HEK293 (cell line): ENCODE measurements at regions not wholly inside any gene's neighbourhood (a gene's known extent, or its start where the extent isn't known, plus 50 kb on each side); places are given as distances from the start of the nearest gene placed in this dataset.

Experiments used
- CTCF ChIA-PET: fragments of 350-600 bp; formaldehyde crosslinking; extraction: SDS; loops from one replicate; lab custom pipeline; 2021; ENCODE audit warnings: antibody characterized with exemption; lab: Yijun Ruan, JAX
- POLR2A ChIA-PET: fragments of 300-600 bp; formaldehyde crosslinking; extraction: SDS; loops from one replicate; lab custom pipeline; 2020; ENCODE audit warnings: antibody characterized with exemption, inconsistent platforms; lab: Yijun Ruan, JAX
- H3K27ac ChIP-seq: fragments of 200-500 bp; sonication (Bioruptor generic); 2 replicates; pipeline ENCODE4 v1.5.1; 2014; ENCODE audit warnings: low read depth, low read length, control low read depth, inconsistent platforms; ENCODE audit errors: extremely low read depth
- H3K36me3 ChIP-seq, 2 experiments: fragments of 200-500 bp in 1 of 2; sonication (Bioruptor generic) in 1 of 2; 1 replicate in 1 of 2; 2 replicates in 1 of 2; pipeline ENCODE4 v1.5.1; 2014 to 2017; ENCODE audit warnings: inconsistent platforms in 2 of 2, low read length in 2 of 2; ENCODE audit not compliant: control insufficient read depth in 2 of 2, insufficient read depth in 1 of 2
- H3K4me1 ChIP-seq: fragments of 200-500 bp; sonication (Bioruptor generic); 2 replicates; pipeline ENCODE4 v1.5.1; 2014; ENCODE audit warnings: mild to moderate bottlenecking, low read length, inconsistent platforms; ENCODE audit not compliant: control insufficient read depth, insufficient read depth
- H3K4me3 ChIP-seq: 2 replicates; pipeline ENCODE4 v1.5.1; 2011; ENCODE audit warnings: low read depth, mild to moderate bottlenecking, control low read depth, low read length, moderate library complexity
- H3K9me3 ChIP-seq: fragments of 200-500 bp; sonication (Bioruptor generic); 2 replicates; pipeline ENCODE4 v1.5.1; 2014; ENCODE audit warnings: low read depth, low read length, inconsistent platforms; ENCODE audit not compliant: control insufficient read depth, insufficient read depth
- AEBP2 ChIP-seq: fragments of 450-650 bp; formaldehyde crosslinking; IDR thresholded peaks from 2 replicates; pipeline ENCODE4 v1.5.1; 2016; ENCODE audit warnings: missing biosample characterization, missing genetic modification characterization, borderline replicate concordance
- KLF10 ChIP-seq: fragments of 450-650 bp; IDR thresholded peaks from 2 replicates; pipeline ENCODE4 v1.5.1; 2018; ENCODE audit warnings: missing biosample characterization, mild to moderate bottlenecking, missing genetic modification characterization
- KLF9 ChIP-seq: fragments of 450-650 bp; formaldehyde crosslinking; IDR thresholded peaks from 2 replicates; pipeline ENCODE4 v1.5.1; 2016; ENCODE audit warnings: missing biosample characterization, missing genetic modification characterization, low read depth
- MZF1 ChIP-seq: fragments of 450-650 bp; formaldehyde crosslinking; IDR thresholded peaks from 2 replicates; pipeline ENCODE4 v1.5.1; 2017; ENCODE audit warnings: missing biosample characterization, missing genetic modification characterization, borderline replicate concordance
- PRDM6 ChIP-seq: fragments of 450-650 bp; formaldehyde crosslinking; IDR thresholded peaks from 2 replicates; pipeline ENCODE4 v1.5.1; 2017; ENCODE audit warnings: missing biosample characterization, missing genetic modification characterization
- SCRT1 ChIP-seq: fragments of 450-650 bp; formaldehyde crosslinking; IDR thresholded peaks from 2 replicates; pipeline ENCODE4 v1.5.1; 2016; ENCODE audit warnings: missing biosample characterization, missing genetic modification characterization, borderline replicate concordance
- SCRT2 ChIP-seq: fragments of 450-650 bp; formaldehyde crosslinking; IDR thresholded peaks from 2 replicates; pipeline ENCODE4 v1.5.1; 2016; ENCODE audit warnings: missing biosample characterization, missing genetic modification characterization
- SETDB1 ChIP-seq: IDR thresholded peaks from one replicate; pipeline ENCODE4 v1.6.1; 2017; ENCODE audit warnings: mild to moderate bottlenecking, low read length, moderate library complexity, mixed read lengths; ENCODE audit not compliant: insufficient read length
- SP3 ChIP-seq: fragments of 450-650 bp; formaldehyde crosslinking; IDR thresholded peaks from 2 replicates; pipeline ENCODE4 v1.5.1; 2016; ENCODE audit warnings: missing biosample characterization, missing genetic modification characterization
- WT1 ChIP-seq: fragments of 450-650 bp; formaldehyde crosslinking; IDR thresholded peaks from 2 replicates; pipeline ENCODE4 v1.5.1; 2016; ENCODE audit warnings: missing biosample characterization, missing genetic modification characterization
- YY1 ChIP-seq: fragments of 450-650 bp; formaldehyde crosslinking; IDR thresholded peaks from 2 replicates; pipeline ENCODE4 v1.5.1; 2018; ENCODE audit warnings: missing biosample characterization, missing genetic modification characterization
- ZNF138 ChIP-seq: fragments of 450-650 bp; formaldehyde crosslinking; IDR thresholded peaks from 2 replicates; pipeline ENCODE4 v1.5.1; 2016; ENCODE audit warnings: missing biosample characterization, missing genetic modification characterization, borderline replicate concordance
- ZNF157 ChIP-seq: fragments of 450-650 bp; formaldehyde crosslinking; IDR thresholded peaks from 2 replicates; pipeline ENCODE4 v1.5.1; 2016; ENCODE audit warnings: missing biosample characterization, missing genetic modification characterization
- ZNF16 ChIP-seq: fragments of 450-650 bp; formaldehyde crosslinking; IDR thresholded peaks from 2 replicates; pipeline ENCODE4 v1.5.1; 2016; ENCODE audit warnings: low read depth, missing biosample characterization, missing genetic modification characterization
- ZNF175 ChIP-seq: fragments of 450-650 bp; formaldehyde crosslinking; IDR thresholded peaks from 2 replicates; pipeline ENCODE4 v1.5.1; 2016; ENCODE audit warnings: missing biosample characterization, missing genetic modification characterization
- ZNF341 ChIP-seq: fragments of 450-650 bp; formaldehyde crosslinking; IDR thresholded peaks from 2 replicates; pipeline ENCODE4; 2016; ENCODE audit warnings: low read depth, missing biosample characterization, missing genetic modification characterization
- ZNF560 ChIP-seq: fragments of 450-650 bp; formaldehyde crosslinking; IDR thresholded peaks from 2 replicates; pipeline ENCODE4 v1.5.1; 2017; ENCODE audit warnings: missing biosample characterization, missing genetic modification characterization, borderline replicate concordance
- ZNF610 ChIP-seq: fragments of 450-650 bp; formaldehyde crosslinking; IDR thresholded peaks from 2 replicates; pipeline ENCODE4 v1.5.1; 2016; ENCODE audit warnings: missing biosample characterization, missing genetic modification characterization, borderline replicate concordance
- ZNF747 ChIP-seq: fragments of 450-650 bp; formaldehyde crosslinking; IDR thresholded peaks from 2 replicates; pipeline ENCODE4 v1.5.1; 2016; ENCODE audit warnings: missing biosample characterization, missing genetic modification characterization
- ZNF791 ChIP-seq: fragments of 450-650 bp; formaldehyde crosslinking; IDR thresholded peaks from 2 replicates; pipeline ENCODE4 v1.5.1; 2016; ENCODE audit warnings: missing biosample characterization, missing genetic modification characterization
- TF ChIP-seq, protein P1 (sequence below): fragments of 450-650 bp; IDR thresholded peaks from 2 replicates; pipeline ENCODE4 v1.5.1; 2018; ENCODE audit warnings: missing biosample characterization, missing genetic modification characterization
- TF ChIP-seq, protein P2 (sequence below): fragments of 450-650 bp; formaldehyde crosslinking; IDR thresholded peaks from 2 replicates; pipeline ENCODE4 v1.5.1; 2016; ENCODE audit warnings: missing biosample characterization, missing genetic modification characterization, low read depth

DNA sequence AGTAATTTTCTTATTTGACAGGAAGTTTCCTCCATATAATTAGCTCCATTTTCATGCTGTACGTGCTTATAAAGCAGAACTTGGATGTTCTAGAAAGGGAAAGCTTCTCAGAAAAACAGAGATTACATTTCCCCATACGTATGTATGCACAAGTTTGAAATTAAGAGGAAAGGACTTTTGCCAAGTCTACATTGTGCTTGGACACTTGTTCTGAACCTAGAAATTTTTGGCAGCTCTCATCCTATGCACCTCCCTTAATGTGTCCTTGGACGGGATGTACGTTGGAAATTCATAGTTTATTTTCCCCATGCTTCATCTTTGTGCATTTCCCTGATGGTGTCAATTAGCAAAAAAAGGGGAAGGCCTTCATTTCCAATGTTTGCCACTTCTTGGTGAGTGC, 322.7 kb downstream of the BLID start (continued):
- TF ChIP-seq SCRT2 (no peak), ZNF16 (tag by site-specific recombination) (no peak), ZNF791 (tag by site-specific recombination) (no peak), ZNF157 (no peak), ZNF610 (tag by site-specific recombination) (no peak)
- TF ChIP-seq, all 188 proteins: peak for 0

DNA sequence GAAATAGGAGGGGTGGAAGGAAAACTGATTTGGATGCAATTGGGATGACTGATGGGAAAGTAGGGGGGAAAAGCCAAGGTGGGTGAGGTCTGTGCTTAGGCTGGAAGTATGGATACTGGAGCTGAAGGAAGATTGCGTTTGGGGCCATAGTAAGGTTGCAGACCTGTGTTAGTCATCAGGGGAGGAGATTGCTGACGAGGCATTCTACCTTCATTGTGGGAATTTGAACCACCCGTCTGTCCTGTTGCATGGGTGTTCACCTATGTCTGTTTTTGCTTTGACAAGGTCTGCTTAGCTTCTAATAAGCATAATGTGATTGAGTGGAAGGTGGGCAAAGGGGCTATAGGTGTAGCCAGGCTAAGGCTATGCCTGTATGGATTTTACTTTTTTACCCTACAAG, 323.8 kb downstream of the BLID start:
- H3K36me3 ChIP-seq = no peaks in the 10 kb centered on the region
- no peak overlapping the region for H3K27ac ChIP-seq
- CTCF ChIA-PET = interaction anchor here (0.7 kb wide), 1 partner anchor 32 kb away, joined by 4 read pairs; no protein-coding TSS in a partner anchor
- H3K9me3 ChIP-seq = no peaks in the 10 kb centered on the region
- H3K4me1 ChIP-seq = no peaks in the 10 kb centered on the region
- H3K4me3 ChIP-seq = no peak overlapping the region
- POLR2A ChIA-PET = no interaction called here
- TF ChIP-seq SP3 (tag by site-specific recombination) = no peak
- no peak for TF ChIP-seq KLF9 (tag by site-specific recombination)
- no peak for TF ChIP-seq YY1 (tag by site-specific recombination)
- no peak for TF ChIP-seq ZNF175 (tag by site-specific recombination)
- TF ChIP-seq, protein P1, sequence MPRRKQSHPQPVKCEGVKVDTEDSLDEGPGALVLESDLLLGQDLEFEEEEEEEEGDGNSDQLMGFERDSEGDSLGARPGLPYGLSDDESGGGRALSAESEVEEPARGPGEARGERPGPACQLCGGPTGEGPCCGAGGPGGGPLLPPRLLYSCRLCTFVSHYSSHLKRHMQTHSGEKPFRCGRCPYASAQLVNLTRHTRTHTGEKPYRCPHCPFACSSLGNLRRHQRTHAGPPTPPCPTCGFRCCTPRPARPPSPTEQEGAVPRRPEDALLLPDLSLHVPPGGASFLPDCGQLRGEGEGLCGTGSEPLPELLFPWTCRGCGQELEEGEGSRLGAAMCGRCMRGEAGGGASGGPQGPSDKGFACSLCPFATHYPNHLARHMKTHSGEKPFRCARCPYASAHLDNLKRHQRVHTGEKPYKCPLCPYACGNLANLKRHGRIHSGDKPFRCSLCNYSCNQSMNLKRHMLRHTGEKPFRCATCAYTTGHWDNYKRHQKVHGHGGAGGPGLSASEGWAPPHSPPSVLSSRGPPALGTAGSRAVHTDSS (tag by site-specific recombination) = no peak
- no peak for TF ChIP-seq ZNF560 (tag by site-specific recombination)
- TF ChIP-seq WT1 (tag by site-specific recombination) = no peak
- TF ChIP-seq SETDB1 = no peak
- no peak for TF ChIP-seq PRDM6 (tag by site-specific recombination)
- TF ChIP-seq AEBP2 = no peak
- no peak for TF ChIP-seq SCRT1
- no peak for TF ChIP-seq MZF1 (tag by site-specific recombination)
- no peak for TF ChIP-seq ZNF341 (tag by site-specific recombination)
- no peak for TF ChIP-seq ZNF138 (tag by site-specific recombination)
- no peak for TF ChIP-seq ZNF747 (tag by site-specific recombination)
- TF ChIP-seq, protein P2, sequence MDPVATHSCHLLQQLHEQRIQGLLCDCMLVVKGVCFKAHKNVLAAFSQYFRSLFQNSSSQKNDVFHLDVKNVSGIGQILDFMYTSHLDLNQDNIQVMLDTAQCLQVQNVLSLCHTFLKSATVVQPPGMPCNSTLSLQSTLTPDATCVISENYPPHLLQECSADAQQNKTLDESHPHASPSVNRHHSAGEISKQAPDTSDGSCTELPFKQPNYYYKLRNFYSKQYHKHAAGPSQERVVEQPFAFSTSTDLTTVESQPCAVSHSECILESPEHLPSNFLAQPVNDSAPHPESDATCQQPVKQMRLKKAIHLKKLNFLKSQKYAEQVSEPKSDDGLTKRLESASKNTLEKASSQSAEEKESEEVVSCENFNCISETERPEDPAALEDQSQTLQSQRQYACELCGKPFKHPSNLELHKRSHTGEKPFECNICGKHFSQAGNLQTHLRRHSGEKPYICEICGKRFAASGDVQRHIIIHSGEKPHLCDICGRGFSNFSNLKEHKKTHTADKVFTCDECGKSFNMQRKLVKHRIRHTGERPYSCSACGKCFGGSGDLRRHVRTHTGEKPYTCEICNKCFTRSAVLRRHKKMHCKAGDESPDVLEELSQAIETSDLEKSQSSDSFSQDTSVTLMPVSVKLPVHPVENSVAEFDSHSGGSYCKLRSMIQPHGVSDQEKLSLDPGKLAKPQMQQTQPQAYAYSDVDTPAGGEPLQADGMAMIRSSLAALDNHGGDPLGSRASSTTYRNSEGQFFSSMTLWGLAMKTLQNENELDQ (tag by site-specific recombination) = no peak
- no peak for TF ChIP-seq KLF10
